Upper lobe of right lung (tissue), 1 donor: ENCODE measurements at regions not wholly inside any gene's neighbourhood (a gene's known extent, or its start where the extent isn't known, plus 50 kb on each side); places are given as distances from the start of the nearest gene placed in this dataset.

Experiments
- ATAC-seq: fragments of 200-7000 bp; cut with Tn5 transposase; one replicate; pipeline ENCODE4 v1.9.1; 2020; ENCODE audit warnings: mild to moderate bottlenecking, moderate library complexity
- DNase-seq: peaks from one replicate; pipeline ENCODE4 v3.0.0-alpha.2; 2020
- H3K27ac ChIP-seq: fragments of 200-600 bp; one replicate; pipeline ENCODE4 v1.8.0; 2022
- H3K27me3 ChIP-seq: fragments of 200-600 bp; one replicate; pipeline ENCODE4 v1.8.0; 2022; ENCODE audit warnings: mild to moderate bottlenecking
- H3K36me3 ChIP-seq: fragments of 200-600 bp; one replicate; pipeline ENCODE4 v1.8.0; 2022
- H3K4me1 ChIP-seq: fragments of 200-600 bp; one replicate; pipeline ENCODE4 v1.8.0; 2022
- H3K4me3 ChIP-seq: fragments of 200-600 bp; one replicate; pipeline ENCODE4 v1.8.0; 2022; ENCODE audit warnings: mild to moderate bottlenecking
- H3K9me3 ChIP-seq: fragments of 200-600 bp; one replicate; pipeline ENCODE4 v1.8.0; 2022
- intact Hi-C: fragments of 100-400 bp; cut with DNase I; formaldehyde crosslinking; loops from one replicate; pipeline ENCODE4 v1.11.0; 2022
- TF ChIP-seq, protein P1 (sequence below): fragments of 200-600 bp; IDR thresholded peaks from one replicate; pipeline ENCODE4 v1.8.0; 2022; ENCODE audit warnings: antibody characterized with exemption
- donor health status: DM: no; HTN: yes; CAD: no; lungs with severe emphysema.

DNA sequence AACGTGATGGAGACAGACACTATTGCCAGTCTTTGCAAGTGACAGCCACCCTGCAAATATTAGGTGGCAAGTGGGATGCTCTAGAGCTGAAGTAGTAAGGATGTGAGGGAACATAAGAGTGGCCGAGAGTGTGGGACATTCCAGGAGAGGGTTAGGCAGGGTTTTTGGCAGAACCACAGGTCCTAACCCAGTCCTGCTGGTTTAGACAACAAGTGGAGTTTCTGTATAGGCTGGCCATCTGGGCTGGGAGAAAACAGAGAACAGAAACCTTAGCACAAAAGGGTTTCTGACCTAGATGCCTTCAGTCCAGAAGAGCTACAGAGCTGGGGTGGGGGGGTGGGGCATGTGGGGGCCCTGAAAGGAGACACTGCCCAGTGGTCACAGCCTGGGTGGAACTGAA, 107.4 kb downstream of the TMEM174 start:
- peak overlapping the region; percentile 67 for H3K27ac ChIP-seq
- peaks cover 13% of the 10 kb centered on the region for H3K4me1 ChIP-seq
- H3K27me3 ChIP-seq = no peaks in the 10 kb centered on the region
- intact Hi-C loops = no loop called here
- no peak overlapping the region for H3K4me3 ChIP-seq
- ATAC-seq (peak; percentile 87), DNase-seq (no peak)
- no peaks in the 10 kb centered on the region for H3K36me3 ChIP-seq
- TF ChIP-seq, protein P1, sequence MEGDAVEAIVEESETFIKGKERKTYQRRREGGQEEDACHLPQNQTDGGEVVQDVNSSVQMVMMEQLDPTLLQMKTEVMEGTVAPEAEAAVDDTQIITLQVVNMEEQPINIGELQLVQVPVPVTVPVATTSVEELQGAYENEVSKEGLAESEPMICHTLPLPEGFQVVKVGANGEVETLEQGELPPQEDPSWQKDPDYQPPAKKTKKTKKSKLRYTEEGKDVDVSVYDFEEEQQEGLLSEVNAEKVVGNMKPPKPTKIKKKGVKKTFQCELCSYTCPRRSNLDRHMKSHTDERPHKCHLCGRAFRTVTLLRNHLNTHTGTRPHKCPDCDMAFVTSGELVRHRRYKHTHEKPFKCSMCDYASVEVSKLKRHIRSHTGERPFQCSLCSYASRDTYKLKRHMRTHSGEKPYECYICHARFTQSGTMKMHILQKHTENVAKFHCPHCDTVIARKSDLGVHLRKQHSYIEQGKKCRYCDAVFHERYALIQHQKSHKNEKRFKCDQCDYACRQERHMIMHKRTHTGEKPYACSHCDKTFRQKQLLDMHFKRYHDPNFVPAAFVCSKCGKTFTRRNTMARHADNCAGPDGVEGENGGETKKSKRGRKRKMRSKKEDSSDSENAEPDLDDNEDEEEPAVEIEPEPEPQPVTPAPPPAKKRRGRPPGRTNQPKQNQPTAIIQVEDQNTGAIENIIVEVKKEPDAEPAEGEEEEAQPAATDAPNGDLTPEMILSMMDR = no peak
- no peaks in the 10 kb centered on the region for H3K9me3 ChIP-seq

DNA sequence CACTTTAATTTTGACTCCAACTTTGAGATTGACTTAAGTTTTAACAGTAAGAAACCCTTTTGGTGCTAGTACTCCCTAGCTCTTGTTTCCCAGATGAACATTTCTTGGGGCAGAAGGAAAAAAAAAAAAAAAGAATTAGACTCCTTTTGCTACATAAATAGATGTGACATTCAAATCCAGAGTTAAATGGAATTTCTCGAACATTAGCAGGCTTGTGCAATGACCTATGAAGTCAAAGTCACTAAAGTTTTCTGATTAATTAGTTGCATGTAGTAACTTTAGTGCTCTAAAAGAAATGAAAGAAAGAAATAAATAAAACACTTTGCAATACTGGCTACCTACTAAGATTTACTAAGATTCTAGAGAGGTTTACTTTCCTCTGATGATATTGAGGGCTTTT, 106.8 kb downstream of the TMEM174 start:
- H3K4me3 ChIP-seq = no peak overlapping the region
- TF ChIP-seq, protein P1 = no peak
- H3K36me3 ChIP-seq = no peaks in the 10 kb centered on the region
- peak overlapping the region; percentile 32 for H3K27ac ChIP-seq
- ATAC-seq (no peak), DNase-seq (no peak)
- peaks cover 13% of the 10 kb centered on the region for H3K4me1 ChIP-seq
- H3K27me3 ChIP-seq = no peaks in the 10 kb centered on the region
- intact Hi-C loops = no loop called here
- H3K9me3 ChIP-seq = no peaks in the 10 kb centered on the region

DNA sequence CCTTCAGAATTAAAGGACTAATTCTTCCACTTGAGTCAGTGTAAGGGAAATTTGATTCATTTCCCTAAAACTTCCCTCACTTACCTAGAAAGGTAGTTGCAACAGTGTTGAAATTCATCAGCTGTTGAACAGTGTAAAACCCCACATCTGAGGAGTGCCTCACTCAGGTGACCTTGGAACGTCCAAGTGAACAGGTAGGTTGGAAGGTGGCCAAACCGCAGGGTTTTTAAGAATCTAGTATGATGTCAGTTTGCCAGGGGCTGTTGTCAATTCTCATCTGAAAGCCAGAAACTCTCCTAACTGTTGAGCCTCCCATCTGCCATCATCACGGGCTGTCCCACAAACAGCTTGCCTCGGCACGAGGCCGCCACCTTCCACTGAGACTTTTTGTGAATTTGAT, 105.7 kb downstream of the TMEM174 start:
- Histone ChIP-seq H3K4me1 (peaks cover 20% of the 10 kb centered on the region), H3K9me3 (no peaks in the 10 kb centered on the region), H3K36me3 (no peaks in the 10 kb centered on the region), H3K4me3 (no peak overlapping the region), H3K27ac (peak overlapping the region; percentile 32), H3K27me3 (peaks cover 7% of the 10 kb centered on the region)
- DNase-seq = no peak
- intact Hi-C loops = no loop called here
- ATAC-seq = peak; percentile 4
- TF ChIP-seq, protein P1 = no peak

DNA sequence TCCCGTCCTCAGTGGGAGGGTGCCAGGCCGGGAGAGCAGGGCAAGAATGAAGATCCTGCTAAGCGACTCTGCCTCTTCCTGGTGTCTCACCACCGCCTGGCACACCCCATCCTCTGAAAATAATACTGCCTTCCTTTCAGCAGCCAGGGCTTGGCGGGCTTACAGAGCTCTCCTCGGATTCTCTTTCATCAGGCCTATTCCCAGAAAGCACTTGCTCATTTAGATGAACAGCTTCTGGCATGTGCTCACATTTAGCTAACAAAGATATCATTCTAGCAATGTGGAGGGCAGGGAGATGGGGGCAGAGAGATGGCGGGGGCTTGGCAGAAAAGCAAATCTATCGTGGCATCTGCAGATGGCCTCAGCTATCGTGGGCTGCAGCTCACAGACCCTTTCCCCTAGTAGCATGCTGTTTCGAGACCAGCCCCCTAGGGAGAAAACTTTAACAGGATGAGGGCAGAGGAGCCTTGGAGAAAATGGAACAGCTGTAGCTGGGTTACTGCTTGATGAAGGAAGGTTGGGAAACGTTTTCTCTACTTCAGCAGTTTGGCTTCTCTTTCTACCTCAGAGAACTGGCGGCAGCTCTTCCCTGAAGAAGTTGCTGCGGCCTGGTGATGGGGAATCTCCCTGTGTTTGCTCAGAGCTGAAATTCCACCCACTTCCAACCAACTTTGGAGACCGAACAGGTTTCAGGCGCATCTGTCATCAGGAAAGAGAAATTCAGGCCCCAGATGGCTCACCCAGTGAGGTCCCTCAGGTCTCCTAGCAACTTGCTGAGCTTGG, 102.1 kb downstream of the TMEM174 start:
- no peak for ATAC-seq

DNA sequence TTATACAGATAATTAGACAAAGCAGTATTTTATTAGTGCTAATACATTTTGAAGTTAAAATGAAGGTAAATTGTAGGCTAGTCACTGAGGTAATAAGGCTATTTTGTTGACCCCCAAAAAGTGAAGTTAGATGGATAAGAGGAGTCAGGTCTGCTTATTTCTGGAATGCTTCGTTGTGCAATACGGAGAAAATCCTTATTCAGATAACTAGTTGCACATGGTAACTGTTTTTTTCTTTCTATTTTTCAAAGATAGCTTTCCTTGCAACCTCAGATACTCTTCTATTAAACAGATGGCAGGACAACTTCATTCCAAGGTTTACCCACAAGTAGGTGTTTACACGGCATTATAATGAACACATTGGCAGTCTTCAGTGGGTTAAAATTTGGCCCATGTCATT, 101.1 kb downstream of the TMEM174 start:
- TF ChIP-seq, protein P1 = no peak
- no peaks in the 10 kb centered on the region for H3K36me3 ChIP-seq
- intact Hi-C loops = no loop called here
- H3K9me3 ChIP-seq = no peaks in the 10 kb centered on the region
- H3K27me3 ChIP-seq = peaks cover 7% of the 10 kb centered on the region
- peaks cover 6% of the 10 kb centered on the region for H3K4me1 ChIP-seq
- no peak overlapping the region for H3K27ac ChIP-seq
- ATAC-seq (no peak), DNase-seq (no peak)
- H3K4me3 ChIP-seq = no peak overlapping the region

More for the DNA sequence above, 102.1 kb downstream of the TMEM174 start:
- H3K36me3 ChIP-seq = no peaks in the 10 kb centered on the region
- H3K4me3 ChIP-seq = no peak overlapping the region
- no peak for DNase-seq
- H3K9me3 ChIP-seq = no peaks in the 10 kb centered on the region
- peaks cover 6% of the 10 kb centered on the region for H3K4me1 ChIP-seq
- TF ChIP-seq, protein P1 = no peak
- no peak overlapping the region for H3K27ac ChIP-seq
- intact Hi-C loops = no loop called here
- peaks cover 7% of the 10 kb centered on the region for H3K27me3 ChIP-seq
